D721Med (cell line): ENCODE measurements at regions not wholly inside any gene's neighbourhood (a gene's known extent, or its start where the extent isn't known, plus 50 kb on each side); places are given as distances from the start of the nearest gene placed in this dataset.

Source experiments
- DNase-seq: peaks from one replicate; pipeline ENCODE4 v3.0.0; 2011; ENCODE audit warnings: low spot score; ENCODE audit not compliant: insufficient read length
- FAIRE-seq: peaks from 2 replicates; lab custom pipeline; 2011; peaks lifted over from hg19 to GRCh38; lab: Jason Lieb, UNC
- CTCF ChIP-seq: IDR thresholded peaks from 2 replicates; pipeline ENCODE4 v1.5.1; 2012; ENCODE audit warnings: mild to moderate bottlenecking, control low read depth; ENCODE audit not compliant: insufficient read depth; ENCODE audit errors: missing control alignments

- FAIRE-seq (no peak), DNase-seq (no peak)
- TF ChIP-seq CTCF, result no peak
These were observed 213.3 kb downstream of the FAM76B start for GRCh38 chr11:95576146-95576845.

- FAIRE-seq (no peak), DNase-seq (no peak)
- no peak for TF ChIP-seq CTCF
These were observed 214.1 kb downstream of the FAM76B start for GRCh38 chr11:95575517-95575916.

- DNase-seq, result no peak
- FAIRE-seq, result no peak
- TF ChIP-seq CTCF, result no peak
These were observed 217.8 kb downstream of the FAM76B start for GRCh38 chr11:95571718-95572260.

- FAIRE-seq (no peak), DNase-seq (no peak)
- TF ChIP-seq CTCF, result no peak
These were observed 218.7 kb downstream of the FAM76B start for GRCh38 chr11:95570845-95571244.

- no peak for TF ChIP-seq CTCF
- DNase-seq (no peak), FAIRE-seq (no peak)
These were observed 220.4 kb downstream of the FAM76B start for GRCh38 chr11:95569207-95569606.

GRCh38 chr11:95568281-95568680 is 221.3 kb downstream of the FAM76B start:
- no peak for DNase-seq
- no peak for FAIRE-seq
- TF ChIP-seq CTCF, result no peak

GRCh38 chr11:95567685-95568084 is 221.9 kb downstream of the FAM76B start:
- FAIRE-seq (no peak), DNase-seq (no peak)
- no peak for TF ChIP-seq CTCF
